Skeletal muscle satellite cell (primary cell): ENCODE measurements at regions not wholly inside any gene's neighbourhood (a gene's known extent, or its start where the extent isn't known, plus 50 kb on each side); places are given as distances from the start of the nearest gene placed in this dataset.
"Not testable (repeated sequence)": the region's sequence is repeated elsewhere in the genome, so short reads cannot be mapped to it uniquely, and the experiment has no call there.

Experiments used
- H3K27me3 ChIP-seq: 2 replicates; pipeline ENCODE4 v1.7.0; 2013; ENCODE audit warnings: low read length; ENCODE audit not compliant: control insufficient read depth, insufficient read depth
- H3K36me3 ChIP-seq: 2 replicates; pipeline ENCODE4 v1.7.0; 2013; ENCODE audit warnings: mild to moderate bottlenecking, control low read depth, low read length; ENCODE audit not compliant: insufficient read depth
- H3K4me1 ChIP-seq: 2 replicates; pipeline ENCODE4 v1.7.0; 2013; ENCODE audit warnings: low read length; ENCODE audit not compliant: control insufficient read depth, insufficient read depth
- H3K4me2 ChIP-seq: 2 replicates; pipeline ENCODE4 v1.7.0; 2013; ENCODE audit warnings: mild to moderate bottlenecking, low read length
- H3K4me3 ChIP-seq: 2 replicates; pipeline ENCODE4 v1.7.0; 2013; ENCODE audit warnings: low read length
- H3K9ac ChIP-seq: 2 replicates; pipeline ENCODE4 v1.7.0; 2013; ENCODE audit warnings: mild to moderate bottlenecking, low read depth, low read length, moderate library complexity
- H3K9me3 ChIP-seq: replicated peaks from 2 replicates; pipeline ENCODE4 v1.7.0; 2013; ENCODE audit warnings: mild to moderate bottlenecking, control low read depth, low read length

GRCh38 chr18:63050667-63051395, 268.7 kb downstream of the BCL2 start:
- not testable (repeated sequence) for H3K36me3 ChIP-seq, H3K9ac ChIP-seq, H3K4me2 ChIP-seq, H3K4me3 ChIP-seq, H3K4me1 ChIP-seq, H3K9me3 ChIP-seq
- peaks cover 43% of the 10 kb centered on the region for H3K27me3 ChIP-seq

GRCh38 chr18:63046375-63046774, 273.2 kb downstream of the BCL2 start:
- H3K27me3 ChIP-seq: peaks cover 23% of the 10 kb centered on the region
- no peak overlapping the region for H3K9ac ChIP-seq
- H3K9me3 ChIP-seq: no peaks in the 10 kb centered on the region
- no peaks in the 10 kb centered on the region for H3K4me1 ChIP-seq
- H3K4me2 ChIP-seq: no peak overlapping the region
- H3K36me3 ChIP-seq: no peaks in the 10 kb centered on the region
- H3K4me3 ChIP-seq: no peak overlapping the region

GRCh38 chr18:63043516-63043915, 276.1 kb downstream of the BCL2 start:
- no peak overlapping the region for H3K4me2 ChIP-seq
- H3K27me3 ChIP-seq: peaks cover 25% of the 10 kb centered on the region
- H3K36me3 ChIP-seq: no peaks in the 10 kb centered on the region
- H3K4me3 ChIP-seq: no peak overlapping the region
- H3K9ac ChIP-seq: no peak overlapping the region
- no peaks in the 10 kb centered on the region for H3K4me1 ChIP-seq
- no peaks in the 10 kb centered on the region for H3K9me3 ChIP-seq

- no peak overlapping the region for H3K4me2 ChIP-seq
- H3K4me1 ChIP-seq: no peaks in the 10 kb centered on the region
- H3K9me3 ChIP-seq: no peaks in the 10 kb centered on the region
- no peaks in the 10 kb centered on the region for H3K36me3 ChIP-seq
- H3K9ac ChIP-seq: no peak overlapping the region
- no peak overlapping the region for H3K4me3 ChIP-seq
- H3K27me3 ChIP-seq: peaks cover 33% of the 10 kb centered on the region
Observed at GRCh38 chr18:63042351-63042750, 277.2 kb downstream of the BCL2 start.

GRCh38 chr18:63040788-63041410, 278.7 kb downstream of the BCL2 start:
- Histone ChIP-seq H3K4me1 (no peaks in the 10 kb centered on the region), H3K4me2 (no peak overlapping the region), H3K4me3 (no peak overlapping the region), H3K27me3 (peaks cover 29% of the 10 kb centered on the region), H3K36me3 (no peaks in the 10 kb centered on the region), H3K9ac (no peak overlapping the region), H3K9me3 (no peaks in the 10 kb centered on the region)

- Histone ChIP-seq H3K9ac (no peak overlapping the region), H3K9me3 (no peaks in the 10 kb centered on the region), H3K36me3 (no peaks in the 10 kb centered on the region), H3K4me1 (no peaks in the 10 kb centered on the region), H3K4me2 (no peak overlapping the region), H3K27me3 (peaks cover 28% of the 10 kb centered on the region), H3K4me3 (no peak overlapping the region)
Observed at GRCh38 chr18:63037491-63037890, 282.1 kb downstream of the BCL2 start.

- H3K4me1 ChIP-seq: no peaks in the 10 kb centered on the region
- no peaks in the 10 kb centered on the region for H3K36me3 ChIP-seq
- peaks cover 7% of the 10 kb centered on the region for H3K27me3 ChIP-seq
- no peaks in the 10 kb centered on the region for H3K9me3 ChIP-seq
- no peak overlapping the region for H3K4me2 ChIP-seq
- no peak overlapping the region for H3K9ac ChIP-seq
- no peak overlapping the region for H3K4me3 ChIP-seq
Observed at GRCh38 chr18:63031375-63031774, 288.2 kb downstream of the BCL2 start.
